IPS-NIHi11 (cell line): ENCODE measurements at regions not wholly inside any gene's neighbourhood (a gene's known extent, or its start where the extent isn't known, plus 50 kb on each side); places are given as distances from the start of the nearest gene placed in this dataset.
"Not testable (repeated sequence)": the region's sequence is repeated elsewhere in the genome, so short reads cannot be mapped to it uniquely, and the experiment has no call there.

Experiments
- DNase-seq: peaks from one replicate; pipeline ENCODE4 v3.0.0; 2012; ENCODE audit warnings: mixed read lengths, low spot score

GRCh38 chr5:84961193-84961592, 576.5 kb upstream of the EDIL3 start:
- no peak for DNase-seq

- no peak for DNase-seq
Observed at GRCh38 chr5:84961903-84962302, 577.2 kb upstream of the EDIL3 start.

- no peak for DNase-seq
Observed at GRCh38 chr5:84983093-84983492, 598.4 kb upstream of the EDIL3 start.

- DNase-seq, result no peak
Observed at GRCh38 chr5:84985148-84985547, 600.5 kb upstream of the EDIL3 start.

GRCh38 chr5:84986688-84987087, 602.0 kb upstream of the EDIL3 start:
- DNase-seq, result no peak

- no peak for DNase-seq
Observed at GRCh38 chr5:85000671-85001070, 616.0 kb upstream of the EDIL3 start.

GRCh38 chr5:85002026-85002425, 617.3 kb upstream of the EDIL3 start:
- not testable (repeated sequence) for DNase-seq

- DNase-seq, result no peak
Observed at GRCh38 chr5:85010014-85010562, 625.4 kb upstream of the EDIL3 start.

- no peak for DNase-seq
Observed at GRCh38 chr5:85017261-85017660, 632.6 kb upstream of the EDIL3 start.

GRCh38 chr5:85030316-85031084, 645.8 kb upstream of the EDIL3 start:
- DNase-seq, result no peak

GRCh38 chr5:85049020-85049419, 664.3 kb upstream of the EDIL3 start:
- DNase-seq, result peak; percentile 19

- DNase-seq, result no peak
Observed at GRCh38 chr5:85052826-85053225, 668.1 kb upstream of the EDIL3 start.

- DNase-seq, result no peak
Observed at GRCh38 chr5:85069659-85070640, 685.3 kb upstream of the EDIL3 start.

- no peak for DNase-seq
Observed at GRCh38 chr5:85077581-85077980, 692.9 kb upstream of the EDIL3 start.

- DNase-seq, result no peak
Observed at GRCh38 chr5:85096421-85096820, 711.7 kb upstream of the EDIL3 start.

- DNase-seq, result peak; percentile 17
Observed at GRCh38 chr5:85108471-85108870, 723.8 kb upstream of the EDIL3 start.

- DNase-seq, result no peak
Observed at GRCh38 chr5:85109616-85110015, 724.9 kb upstream of the EDIL3 start.

- DNase-seq, result no peak
Observed at GRCh38 chr5:85132269-85132668, 747.6 kb upstream of the EDIL3 start.

GRCh38 chr5:85140471-85140870, 755.8 kb upstream of the EDIL3 start:
- DNase-seq, result no peak

GRCh38 chr5:85143138-85143537, 758.5 kb upstream of the EDIL3 start:
- DNase-seq, result no peak

GRCh38 chr5:85148701-85149100, 764.0 kb upstream of the EDIL3 start:
- no peak for DNase-seq

- no peak for DNase-seq
Observed at GRCh38 chr5:85159395-85159794, 774.7 kb upstream of the EDIL3 start.

- no peak for DNase-seq
Observed at GRCh38 chr5:85168474-85168873, 783.8 kb upstream of the EDIL3 start.
